HL-60 (cell line): ENCODE measurements at regions not wholly inside any gene's neighbourhood (a gene's known extent, or its start where the extent isn't known, plus 50 kb on each side); places are given as distances from the start of the nearest gene placed in this dataset.

Source experiments
- DNase-seq, 2 experiments: peaks; one replicate each; pipeline ENCODE4 v3.0.0-alpha.2; 2010 to 2020; ENCODE audit warnings: low read depth in 1 of 2, low spot score in 1 of 2
- H3K27ac ChIP-seq: fragments of 250-450 bp; sonication (Bioruptor Pico); replicated peaks from 2 replicates; pipeline ENCODE4 v1.5.1; 2020; ENCODE audit warnings: mild to moderate bottlenecking, moderate library complexity
- H3K27me3 ChIP-seq: fragments of 250-450 bp; sonication (Bioruptor Pico); 2 replicates; pipeline ENCODE4 v1.5.1; 2021; ENCODE audit warnings: mild to moderate bottlenecking, moderate library complexity; ENCODE audit not compliant: insufficient read depth, poor library complexity, severe bottlenecking
- H3K4me3 ChIP-seq: replicated peaks from 2 replicates; pipeline ENCODE4 v1.5.1; 2011; ENCODE audit warnings: mild to moderate bottlenecking, control low read depth, low read length; ENCODE audit not compliant: insufficient read depth
- CTCF ChIP-seq: IDR thresholded peaks from one replicate; pipeline ENCODE4 v1.5.1; 2011; ENCODE audit warnings: low read length, control low read depth, inconsistent platforms; ENCODE audit not compliant: insufficient read depth
- GABPA ChIP-seq: IDR thresholded peaks from 2 replicates; pipeline ENCODE4 v1.6.1; 2012; ENCODE audit warnings: low read depth
- POLR2AphosphoS5 ChIP-seq: IDR thresholded peaks from 2 replicates; pipeline ENCODE4 v1.6.1; 2012; ENCODE audit warnings: low read depth
- REST ChIP-seq: IDR thresholded peaks from 2 replicates; pipeline ENCODE4 v1.6.1; 2012; ENCODE audit warnings: low read depth; ENCODE audit not compliant: insufficient replicate concordance
- SPI1 ChIP-seq: IDR thresholded peaks from 2 replicates; pipeline ENCODE4 v1.6.1; 2012; ENCODE audit warnings: low read depth, mild to moderate bottlenecking, borderline replicate concordance

GRCh38 chr13:112013665-112014064 lies 53.3 kb upstream of the SOX1 start:
- H3K27ac ChIP-seq = no peak overlapping the region
- no peak for DNase-seq
- H3K4me3 ChIP-seq = no peak overlapping the region
- H3K27me3 ChIP-seq = peaks cover 6% of the 10 kb centered on the region
- TF ChIP-seq POLR2AphosphoS5 = no peak
- no peak for TF ChIP-seq CTCF
- no peak for TF ChIP-seq GABPA
- no peak for TF ChIP-seq SPI1
- no peak for TF ChIP-seq REST

GRCh38 chr13:112014857-112015256 lies 52.1 kb upstream of the SOX1 start:
- TF ChIP-seq GABPA = no peak
- Histone ChIP-seq H3K27ac (no peak overlapping the region), H3K27me3 (peaks cover 6% of the 10 kb centered on the region), H3K4me3 (no peak overlapping the region)
- DNase-seq = no peak
